ENCODE measurements at regions not wholly inside any gene's neighbourhood (a gene's known extent, or its start where the extent isn't known, plus 50 kb on each side); places are given as distances from the start of the nearest gene placed in this dataset.

DNA sequence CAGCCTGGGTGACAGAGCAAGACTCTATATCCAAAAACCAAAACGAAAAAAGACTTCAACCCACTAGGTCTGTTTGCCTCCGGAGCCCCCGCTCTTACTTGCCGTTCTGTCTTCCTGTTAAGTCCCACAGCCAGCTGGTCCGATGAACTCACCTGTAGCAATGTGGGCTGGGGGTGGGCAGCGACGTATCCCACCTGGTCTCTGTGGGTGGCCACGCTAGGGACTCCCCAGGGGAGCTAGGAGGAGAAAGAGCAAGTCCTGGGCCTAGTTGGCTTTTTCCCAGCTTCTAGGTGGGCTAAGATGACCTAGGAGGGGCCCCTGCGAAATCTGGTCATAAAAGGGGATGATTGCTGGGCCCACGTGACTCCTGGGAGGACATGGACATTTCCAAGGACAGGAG, 166.0 kb upstream of the KCNG1 start:
- TF ChIP-seq FOSL2 (IDR thresholded peaks at IDR 0.05) (no peak), FOSL2 (CRISPR knock-in tag; IDR thresholded peaks at IDR 0.05) (no peak), EP300 (IDR thresholded peaks at IDR 0.05) (no peak), POLR2A (IDR thresholded peaks at IDR 0.05; ENCODE audit: low read length) (no peak), SREBF2 (IDR thresholded peaks at IDR 0.05) (no peak), RCOR1 (IDR thresholded peaks at IDR 0.05; ENCODE audit: low read depth, low read length) (no peak), RAD21 (conservative IDR thresholded peaks at IDR 0.05 in 1 of 2, IDR thresholded peaks at IDR 0.05 in 1 of 2) (no peak), TP53 (CRISPR knock-in tag; IDR thresholded peaks at IDR 0.05) (no peak), KDM5A (IDR thresholded peaks at IDR 0.05) (no peak), CHD2 (IDR thresholded peaks at IDR 0.05; ENCODE audit: low read length, partially characterized antibody) (no peak), MAZ (IDR thresholded peaks at IDR 0.05; ENCODE audit: borderline replicate concordance, low read depth, low read length) (no peak)
- TF ChIP-seq, protein P1, sequence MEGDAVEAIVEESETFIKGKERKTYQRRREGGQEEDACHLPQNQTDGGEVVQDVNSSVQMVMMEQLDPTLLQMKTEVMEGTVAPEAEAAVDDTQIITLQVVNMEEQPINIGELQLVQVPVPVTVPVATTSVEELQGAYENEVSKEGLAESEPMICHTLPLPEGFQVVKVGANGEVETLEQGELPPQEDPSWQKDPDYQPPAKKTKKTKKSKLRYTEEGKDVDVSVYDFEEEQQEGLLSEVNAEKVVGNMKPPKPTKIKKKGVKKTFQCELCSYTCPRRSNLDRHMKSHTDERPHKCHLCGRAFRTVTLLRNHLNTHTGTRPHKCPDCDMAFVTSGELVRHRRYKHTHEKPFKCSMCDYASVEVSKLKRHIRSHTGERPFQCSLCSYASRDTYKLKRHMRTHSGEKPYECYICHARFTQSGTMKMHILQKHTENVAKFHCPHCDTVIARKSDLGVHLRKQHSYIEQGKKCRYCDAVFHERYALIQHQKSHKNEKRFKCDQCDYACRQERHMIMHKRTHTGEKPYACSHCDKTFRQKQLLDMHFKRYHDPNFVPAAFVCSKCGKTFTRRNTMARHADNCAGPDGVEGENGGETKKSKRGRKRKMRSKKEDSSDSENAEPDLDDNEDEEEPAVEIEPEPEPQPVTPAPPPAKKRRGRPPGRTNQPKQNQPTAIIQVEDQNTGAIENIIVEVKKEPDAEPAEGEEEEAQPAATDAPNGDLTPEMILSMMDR (IDR thresholded peaks at IDR 0.05), result no peak
- TF ChIP-seq, protein P2, sequence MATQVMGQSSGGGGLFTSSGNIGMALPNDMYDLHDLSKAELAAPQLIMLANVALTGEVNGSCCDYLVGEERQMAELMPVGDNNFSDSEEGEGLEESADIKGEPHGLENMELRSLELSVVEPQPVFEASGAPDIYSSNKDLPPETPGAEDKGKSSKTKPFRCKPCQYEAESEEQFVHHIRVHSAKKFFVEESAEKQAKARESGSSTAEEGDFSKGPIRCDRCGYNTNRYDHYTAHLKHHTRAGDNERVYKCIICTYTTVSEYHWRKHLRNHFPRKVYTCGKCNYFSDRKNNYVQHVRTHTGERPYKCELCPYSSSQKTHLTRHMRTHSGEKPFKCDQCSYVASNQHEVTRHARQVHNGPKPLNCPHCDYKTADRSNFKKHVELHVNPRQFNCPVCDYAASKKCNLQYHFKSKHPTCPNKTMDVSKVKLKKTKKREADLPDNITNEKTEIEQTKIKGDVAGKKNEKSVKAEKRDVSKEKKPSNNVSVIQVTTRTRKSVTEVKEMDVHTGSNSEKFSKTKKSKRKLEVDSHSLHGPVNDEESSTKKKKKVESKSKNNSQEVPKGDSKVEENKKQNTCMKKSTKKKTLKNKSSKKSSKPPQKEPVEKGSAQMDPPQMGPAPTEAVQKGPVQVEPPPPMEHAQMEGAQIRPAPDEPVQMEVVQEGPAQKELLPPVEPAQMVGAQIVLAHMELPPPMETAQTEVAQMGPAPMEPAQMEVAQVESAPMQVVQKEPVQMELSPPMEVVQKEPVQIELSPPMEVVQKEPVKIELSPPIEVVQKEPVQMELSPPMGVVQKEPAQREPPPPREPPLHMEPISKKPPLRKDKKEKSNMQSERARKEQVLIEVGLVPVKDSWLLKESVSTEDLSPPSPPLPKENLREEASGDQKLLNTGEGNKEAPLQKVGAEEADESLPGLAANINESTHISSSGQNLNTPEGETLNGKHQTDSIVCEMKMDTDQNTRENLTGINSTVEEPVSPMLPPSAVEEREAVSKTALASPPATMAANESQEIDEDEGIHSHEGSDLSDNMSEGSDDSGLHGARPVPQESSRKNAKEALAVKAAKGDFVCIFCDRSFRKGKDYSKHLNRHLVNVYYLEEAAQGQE (IDR thresholded peaks at IDR 0.05), result no peak
